Neural progenitor cell (in vitro differentiated cells): ENCODE measurements at regions not wholly inside any gene's neighbourhood (a gene's known extent, or its start where the extent isn't known, plus 50 kb on each side); places are given as distances from the start of the nearest gene placed in this dataset.

Source experiments
- CTCF ChIP-seq: fragments of 200-600 bp; sonication (generic); IDR thresholded peaks from 2 replicates; pipeline ENCODE4 v1.5.1; 2017; ENCODE audit warnings: antibody characterized with exemption, mild to moderate bottlenecking
- EZH2phosphoT487 ChIP-seq: fragments of 200-600 bp; sonication (generic); IDR thresholded peaks from 2 replicates; pipeline ENCODE4 v1.6.1; 2017; ENCODE audit warnings: antibody characterized with exemption

DNA sequence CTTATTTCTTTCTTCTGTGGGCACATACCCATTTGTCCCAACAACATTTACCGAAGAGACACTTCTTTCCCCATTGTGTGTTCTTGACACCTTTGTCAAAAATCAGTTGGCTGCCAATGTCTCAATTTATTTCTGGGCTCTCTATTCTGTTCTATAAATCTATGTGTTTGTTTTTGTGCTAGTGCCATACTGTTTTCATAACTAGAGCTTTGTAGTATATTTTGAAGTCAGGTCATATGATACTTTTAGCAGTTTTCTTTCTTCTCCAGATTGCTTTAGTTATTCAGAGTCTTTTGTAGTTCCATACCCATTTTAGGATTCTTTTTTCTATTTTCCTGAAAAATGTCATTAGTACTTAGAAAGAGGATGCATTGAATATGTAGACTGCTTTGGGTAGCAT is 1276.3 kb downstream of the SLITRK1 start:
- TF ChIP-seq CTCF (no peak), EZH2phosphoT487 (no peak)
